HCT116 (cell line): ENCODE measurements at regions not wholly inside any gene's neighbourhood (a gene's known extent, or its start where the extent isn't known, plus 50 kb on each side); places are given as distances from the start of the nearest gene placed in this dataset.

Experiments
- ATAC-seq: fragments of 200-7000 bp; cut with Tn5 transposase; 2 replicates; pipeline ENCODE4 v1.9.1; 2020; ENCODE audit warnings: mild to moderate bottlenecking, moderate library complexity
- BruUV-seq: library from RNA; stranded (reverse); fragments of 400-500 nt; replicated peaks from 2 replicates; lab custom pipeline; 2021; lab: Mats Ljungman, UMichigan
- CTCF ChIA-PET: fragments of 300-600 bp; sonication (Branson Sonifier 250); formaldehyde crosslinking; loops from one replicate; lab custom pipeline; 2021; ENCODE audit warnings: antibody characterized with exemption; lab: Charles Lee
- POLR2A ChIA-PET: fragments of 300-600, 350-600 bp; sonication (Branson Sonifier 250); formaldehyde crosslinking; loops from one replicate; lab custom pipeline; 2021; ENCODE audit warnings: antibody characterized with exemption; lab: Charles Lee
- RAD21 ChIA-PET, 2 experiments: fragments of 300-600 bp; sonication (Branson Sonifier 250); formaldehyde crosslinking; loops; one replicate each; lab custom pipeline; 2023; ENCODE audit warnings: low total read pairs in 2 of 2; ENCODE audit not compliant: uncharacterized antibody in 2 of 2, unreplicated experiment in 2 of 2, low non-redundant PET in 1 of 2; lab: Charles Lee
- DNase-seq: peaks from one replicate; pipeline ENCODE4 v3.0.0-alpha.2; 2010; ENCODE audit warnings: low read depth, low spot score
- H2AFZ ChIP-seq: fragments of 200-600 bp; shearing (Covaris generic), sonication (generic); 2 replicates; pipeline ENCODE4 v1.6.1; 2017; ENCODE audit warnings: low read depth, mixed run types, mixed read lengths, antibody characterized with exemption, low read length; ENCODE audit not compliant: poor library complexity, severe bottlenecking
- H3K27ac ChIP-seq: 2 replicates; pipeline ENCODE4 v1.5.1; 2012; ENCODE audit warnings: low read depth, low read length
- H3K27me3 ChIP-seq: fragments of 200-600 bp; sonication (generic); 2 replicates; pipeline ENCODE4 v1.6.1; 2016; ENCODE audit warnings: mixed run types, low read length, mixed read lengths; ENCODE audit not compliant: insufficient read depth
- H3K36me3 ChIP-seq, 2 experiments: fragments of 200-500 bp in 1 of 2; fragments of 200-600 bp in 1 of 2; sonication (Bioruptor generic) in 1 of 2; sonication (generic) in 1 of 2; 2 replicates each; pipeline versions ENCODE4 v1.5.1 to v1.6.1; 2014 to 2016; ENCODE audit warnings: low read length in 2 of 2, inconsistent platforms in 1 of 2, mixed read lengths in 1 of 2, mixed run types in 1 of 2; ENCODE audit not compliant: insufficient read depth in 2 of 2, control insufficient read depth in 1 of 2
- H3K4me1 ChIP-seq, 2 experiments: fragments of 200-600 bp in 1 of 2; sonication (generic) in 1 of 2; 2 replicates each; pipeline versions ENCODE4 v1.5.1 to v1.6.1; 2012 to 2017; ENCODE audit warnings: low read length in 2 of 2, inconsistent platforms in 1 of 2, mild to moderate bottlenecking in 1 of 2, mixed read lengths in 1 of 2, mixed run types in 1 of 2, moderate library complexity in 1 of 2; ENCODE audit not compliant: insufficient read depth in 2 of 2, control insufficient read depth in 1 of 2
- H3K4me2 ChIP-seq: fragments of 200-600 bp; sonication (generic); 2 replicates; pipeline ENCODE4 v1.6.1; 2017; ENCODE audit warnings: mixed run types, low read length, mixed read lengths
- H3K4me3 ChIP-seq, 2 experiments: fragments of 200-600 bp in 1 of 2; sonication (generic) in 1 of 2; replicated peaks in 1 of 2; 2 replicates each; pipeline ENCODE4 v1.5.1; 2011 to 2016; ENCODE audit warnings: low read length in 2 of 2, control low read depth in 1 of 2, low read depth in 1 of 2, mild to moderate bottlenecking in 1 of 2, mixed read lengths in 1 of 2, mixed run types in 1 of 2
- H3K79me2 ChIP-seq: fragments of 200-600 bp; sonication (generic); 2 replicates; pipeline ENCODE4 v1.6.1; 2017; ENCODE audit warnings: mild to moderate bottlenecking, mixed run types, low read length, moderate library complexity, mixed read lengths; ENCODE audit not compliant: insufficient read depth
- H3K9ac ChIP-seq: fragments of 200-600 bp; sonication (generic); 2 replicates; pipeline ENCODE4 v1.6.1; 2016; ENCODE audit warnings: low read length, mixed read lengths
- H3K9me2 ChIP-seq: fragments of 200-600 bp; sonication (generic), shearing (Covaris generic); 2 replicates; pipeline ENCODE4 v1.6.1; 2017; ENCODE audit warnings: mixed run types, mild to moderate bottlenecking, moderate library complexity; ENCODE audit not compliant: insufficient read depth
- H3K9me3 ChIP-seq, 2 experiments: fragments of 200-500 bp in 1 of 2; fragments of 200-600 bp in 1 of 2; sonication (Bioruptor generic) in 1 of 2; sonication (generic) in 1 of 2; 2 replicates each; pipeline ENCODE4 v1.6.1; 2014 to 2017; ENCODE audit warnings: low read length in 2 of 2, mixed read lengths in 2 of 2, inconsistent platforms in 1 of 2, low read depth in 1 of 2, mild to moderate bottlenecking in 1 of 2, mixed run types in 1 of 2, moderate library complexity in 1 of 2; ENCODE audit not compliant: control insufficient read depth in 1 of 2, insufficient read depth in 1 of 2
- H4K20me1 ChIP-seq: fragments of 200-600 bp; sonication (generic), shearing (Covaris generic); 2 replicates; pipeline ENCODE4 v1.6.1; 2017; ENCODE audit warnings: mixed run types, mild to moderate bottlenecking, moderate library complexity; ENCODE audit not compliant: insufficient read depth
- CBX3 ChIP-seq: IDR thresholded peaks from 2 replicates; pipeline ENCODE4 v1.6.1; 2012; ENCODE audit warnings: low read depth
- CEBPB ChIP-seq: IDR thresholded peaks from 2 replicates; pipeline ENCODE4 v1.6.1; 2012; ENCODE audit warnings: low read depth
- ELF1 ChIP-seq: IDR thresholded peaks from 2 replicates; pipeline ENCODE4 v1.6.1; 2012; ENCODE audit warnings: low read depth, borderline replicate concordance
- EZH2 ChIP-seq: fragments of 200-600 bp; sonication (generic); IDR thresholded peaks from 2 replicates; pipeline ENCODE4 v1.6.1; 2017; ENCODE audit warnings: antibody characterized with exemption, mixed run types
- EZH2phosphoT487 ChIP-seq: fragments of 200-600 bp; IDR thresholded peaks from 2 replicates; pipeline ENCODE4 v1.6.1; 2018; ENCODE audit warnings: antibody characterized with exemption, borderline replicate concordance
- JUND ChIP-seq: IDR thresholded peaks from 2 replicates; pipeline ENCODE4 v1.6.1; 2012
- POLR2A ChIP-seq: IDR thresholded peaks from 2 replicates; pipeline ENCODE4 v1.7.0; 2011; ENCODE audit warnings: borderline replicate concordance; ENCODE audit not compliant: insufficient read depth, insufficient read length; ENCODE audit errors: extremely low read depth
- SP1 ChIP-seq: IDR thresholded peaks from 2 replicates; pipeline ENCODE4 v1.6.1; 2012; ENCODE audit warnings: low read depth
- SRF ChIP-seq: IDR thresholded peaks from 2 replicates; pipeline ENCODE4 v1.6.1; 2012; ENCODE audit warnings: low read depth
- YY1 ChIP-seq: IDR thresholded peaks from 2 replicates; pipeline ENCODE4 v1.6.1; 2011; ENCODE audit warnings: low read length, low read depth, moderate library complexity, mild to moderate bottlenecking; ENCODE audit not compliant: insufficient replicate concordance; ENCODE audit errors: extremely low read depth
- intact Hi-C: fragments of 100-400 bp; cut with micrococcal nuclease; formaldehyde crosslinking; loops from 2 replicates; pipeline ENCODE4 v1.10.0; 2022
- TF ChIP-seq, protein P1 (sequence below): IDR thresholded peaks from 2 replicates; pipeline ENCODE4 v1.6.1; 2012; ENCODE audit warnings: low read depth
- TF ChIP-seq, protein P2 (sequence below), 3 experiments: fragments of 200-600 bp in 1 of 3; sonication (generic) in 1 of 3; IDR thresholded peaks in 2 of 3; conservative IDR thresholded peaks in 1 of 3; 2 replicates each; pipeline ENCODE4 v1.5.1; 2012 to 2017; ENCODE audit warnings: low read depth in 2 of 3, low read length in 2 of 3, antibody characterized with exemption in 1 of 3, borderline replicate concordance in 1 of 3, control low read depth in 1 of 3, mild to moderate bottlenecking in 1 of 3, mixed read lengths in 1 of 3, mixed run types in 1 of 3, moderate library complexity in 1 of 3; ENCODE audit not compliant: insufficient read depth in 1 of 3
- TF ChIP-seq, protein P3 (sequence below): IDR thresholded peaks from 2 replicates; pipeline ENCODE4 v1.6.1; 2011; ENCODE audit warnings: mild to moderate bottlenecking, low read length, moderate library complexity; ENCODE audit not compliant: insufficient replicate concordance; ENCODE audit errors: extremely low read depth
- TF ChIP-seq, protein P4 (sequence below): IDR thresholded peaks from 2 replicates; pipeline ENCODE4 v1.6.1; 2012
- TF ChIP-seq, protein P5 (sequence below): IDR thresholded peaks from 2 replicates; pipeline ENCODE4 v1.6.1; 2012

DNA sequence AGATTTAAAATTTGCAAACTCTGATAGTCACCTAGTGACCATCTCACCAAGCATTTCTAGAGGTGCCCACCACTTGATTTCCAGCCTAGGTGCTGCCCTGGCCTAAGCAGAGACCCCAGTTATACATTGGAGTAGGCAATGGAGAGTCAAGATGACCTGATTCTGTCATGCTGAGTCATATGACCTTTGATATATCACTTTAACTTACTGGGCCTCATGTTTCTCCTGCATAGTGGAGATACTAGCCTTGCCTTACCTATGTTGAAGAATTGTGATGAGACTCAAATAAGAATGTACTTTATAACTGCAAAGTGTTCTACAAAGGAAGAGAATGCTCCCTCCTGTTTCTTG lies 75.5 kb upstream of the XCR1 start:
- peak overlapping the region; percentile 1; the same call in 1 of the 2 replicates for H3K4me2 ChIP-seq
- no peak overlapping the region for H3K27ac ChIP-seq
- peaks cover 0 to 6% of the 10 kb centered on the region in 2 experiments; a peak in 1 of 4 replicates for H3K4me1 ChIP-seq
- no TSS peak for BruUV-seq
- no peak overlapping the region for H3K9ac ChIP-seq
- intact Hi-C loops: no loop called here
- H2AFZ ChIP-seq: no peak overlapping the region
- no peak for ATAC-seq
- ChIA-PET RAD21 (no interaction called here), CTCF (interaction anchor here (1.4 kb wide), 1 partner anchor 105 kb away, joined by 5 read pairs; the partner anchor contains the start of gene CCR1), POLR2A (no interaction called here)
- DNase-seq: no peak
- no peaks in the 10 kb centered on the region for H3K9me3 ChIP-seq
- TF ChIP-seq CBX3 (no peak), EZH2phosphoT487 (no peak), ELF1 (no peak), SP1 (no peak), CEBPB (no peak), SRF (no peak), JUND (no peak), POLR2A (no peak), EZH2 (no peak), YY1 (no peak)
- TF ChIP-seq, protein P1, sequence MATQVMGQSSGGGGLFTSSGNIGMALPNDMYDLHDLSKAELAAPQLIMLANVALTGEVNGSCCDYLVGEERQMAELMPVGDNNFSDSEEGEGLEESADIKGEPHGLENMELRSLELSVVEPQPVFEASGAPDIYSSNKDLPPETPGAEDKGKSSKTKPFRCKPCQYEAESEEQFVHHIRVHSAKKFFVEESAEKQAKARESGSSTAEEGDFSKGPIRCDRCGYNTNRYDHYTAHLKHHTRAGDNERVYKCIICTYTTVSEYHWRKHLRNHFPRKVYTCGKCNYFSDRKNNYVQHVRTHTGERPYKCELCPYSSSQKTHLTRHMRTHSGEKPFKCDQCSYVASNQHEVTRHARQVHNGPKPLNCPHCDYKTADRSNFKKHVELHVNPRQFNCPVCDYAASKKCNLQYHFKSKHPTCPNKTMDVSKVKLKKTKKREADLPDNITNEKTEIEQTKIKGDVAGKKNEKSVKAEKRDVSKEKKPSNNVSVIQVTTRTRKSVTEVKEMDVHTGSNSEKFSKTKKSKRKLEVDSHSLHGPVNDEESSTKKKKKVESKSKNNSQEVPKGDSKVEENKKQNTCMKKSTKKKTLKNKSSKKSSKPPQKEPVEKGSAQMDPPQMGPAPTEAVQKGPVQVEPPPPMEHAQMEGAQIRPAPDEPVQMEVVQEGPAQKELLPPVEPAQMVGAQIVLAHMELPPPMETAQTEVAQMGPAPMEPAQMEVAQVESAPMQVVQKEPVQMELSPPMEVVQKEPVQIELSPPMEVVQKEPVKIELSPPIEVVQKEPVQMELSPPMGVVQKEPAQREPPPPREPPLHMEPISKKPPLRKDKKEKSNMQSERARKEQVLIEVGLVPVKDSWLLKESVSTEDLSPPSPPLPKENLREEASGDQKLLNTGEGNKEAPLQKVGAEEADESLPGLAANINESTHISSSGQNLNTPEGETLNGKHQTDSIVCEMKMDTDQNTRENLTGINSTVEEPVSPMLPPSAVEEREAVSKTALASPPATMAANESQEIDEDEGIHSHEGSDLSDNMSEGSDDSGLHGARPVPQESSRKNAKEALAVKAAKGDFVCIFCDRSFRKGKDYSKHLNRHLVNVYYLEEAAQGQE: no peak
- TF ChIP-seq, protein P2, sequence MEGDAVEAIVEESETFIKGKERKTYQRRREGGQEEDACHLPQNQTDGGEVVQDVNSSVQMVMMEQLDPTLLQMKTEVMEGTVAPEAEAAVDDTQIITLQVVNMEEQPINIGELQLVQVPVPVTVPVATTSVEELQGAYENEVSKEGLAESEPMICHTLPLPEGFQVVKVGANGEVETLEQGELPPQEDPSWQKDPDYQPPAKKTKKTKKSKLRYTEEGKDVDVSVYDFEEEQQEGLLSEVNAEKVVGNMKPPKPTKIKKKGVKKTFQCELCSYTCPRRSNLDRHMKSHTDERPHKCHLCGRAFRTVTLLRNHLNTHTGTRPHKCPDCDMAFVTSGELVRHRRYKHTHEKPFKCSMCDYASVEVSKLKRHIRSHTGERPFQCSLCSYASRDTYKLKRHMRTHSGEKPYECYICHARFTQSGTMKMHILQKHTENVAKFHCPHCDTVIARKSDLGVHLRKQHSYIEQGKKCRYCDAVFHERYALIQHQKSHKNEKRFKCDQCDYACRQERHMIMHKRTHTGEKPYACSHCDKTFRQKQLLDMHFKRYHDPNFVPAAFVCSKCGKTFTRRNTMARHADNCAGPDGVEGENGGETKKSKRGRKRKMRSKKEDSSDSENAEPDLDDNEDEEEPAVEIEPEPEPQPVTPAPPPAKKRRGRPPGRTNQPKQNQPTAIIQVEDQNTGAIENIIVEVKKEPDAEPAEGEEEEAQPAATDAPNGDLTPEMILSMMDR (IDR thresholded peaks at IDR 0.05 in 2 of 3, conservative IDR thresholded peaks at IDR 0.05 in 1 of 3; ENCODE audit: borderline replicate concordance in 1 of 3, insufficient read depth in 1 of 3, low read depth in 2 of 3, low read length in 2 of 3): no peak
- TF ChIP-seq, protein P3, sequence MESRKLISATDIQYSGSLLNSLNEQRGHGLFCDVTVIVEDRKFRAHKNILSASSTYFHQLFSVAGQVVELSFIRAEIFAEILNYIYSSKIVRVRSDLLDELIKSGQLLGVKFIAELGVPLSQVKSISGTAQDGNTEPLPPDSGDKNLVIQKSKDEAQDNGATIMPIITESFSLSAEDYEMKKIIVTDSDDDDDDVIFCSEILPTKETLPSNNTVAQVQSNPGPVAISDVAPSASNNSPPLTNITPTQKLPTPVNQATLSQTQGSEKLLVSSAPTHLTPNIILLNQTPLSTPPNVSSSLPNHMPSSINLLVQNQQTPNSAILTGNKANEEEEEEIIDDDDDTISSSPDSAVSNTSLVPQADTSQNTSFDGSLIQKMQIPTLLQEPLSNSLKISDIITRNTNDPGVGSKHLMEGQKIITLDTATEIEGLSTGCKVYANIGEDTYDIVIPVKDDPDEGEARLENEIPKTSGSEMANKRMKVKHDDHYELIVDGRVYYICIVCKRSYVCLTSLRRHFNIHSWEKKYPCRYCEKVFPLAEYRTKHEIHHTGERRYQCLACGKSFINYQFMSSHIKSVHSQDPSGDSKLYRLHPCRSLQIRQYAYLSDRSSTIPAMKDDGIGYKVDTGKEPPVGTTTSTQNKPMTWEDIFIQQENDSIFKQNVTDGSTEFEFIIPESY: no peak
- TF ChIP-seq, protein P4, sequence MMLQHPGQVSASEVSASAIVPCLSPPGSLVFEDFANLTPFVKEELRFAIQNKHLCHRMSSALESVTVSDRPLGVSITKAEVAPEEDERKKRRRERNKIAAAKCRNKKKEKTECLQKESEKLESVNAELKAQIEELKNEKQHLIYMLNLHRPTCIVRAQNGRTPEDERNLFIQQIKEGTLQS: no peak
- TF ChIP-seq, protein P5, sequence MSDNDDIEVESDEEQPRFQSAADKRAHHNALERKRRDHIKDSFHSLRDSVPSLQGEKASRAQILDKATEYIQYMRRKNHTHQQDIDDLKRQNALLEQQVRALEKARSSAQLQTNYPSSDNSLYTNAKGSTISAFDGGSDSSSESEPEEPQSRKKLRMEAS: no peak
- no peaks in the 10 kb centered on the region for H3K79me2 ChIP-seq
- no peak overlapping the region for H3K4me3 ChIP-seq
- no peaks in the 10 kb centered on the region for H3K9me2 ChIP-seq
- H3K36me3 ChIP-seq: no peaks in the 10 kb centered on the region
- H4K20me1 ChIP-seq: no peaks in the 10 kb centered on the region
- no peaks in the 10 kb centered on the region for H3K27me3 ChIP-seq
